ENCODE measurements at regions not wholly inside any gene's neighbourhood (a gene's known extent, or its start where the extent isn't known, plus 50 kb on each side); places are given as distances from the start of the nearest gene placed in this dataset.

- no peak for TF ChIP-seq CTCF (IDR thresholded peaks at IDR 0.05; ENCODE audit: low read depth, low read length, missing control alignments)
- in situ Hi-C loops (cut with HindIII; ENCODE audit: low pct_ligation_motif_present, low sequenced_read_pairs), result no loop called here
- no peak overlapping the region for H3K4me3 ChIP-seq (ENCODE audit: low read depth, low read length)
- no peaks in the 10 kb centered on the region for H3K36me3 ChIP-seq (replicated peaks)
- no peaks in the 10 kb centered on the region for H3K27me3 ChIP-seq (replicated peaks)
- H3K27ac ChIP-seq, result no peak overlapping the region
- DNase-seq, result no peak
Measured at GRCh38 chr4:152128356-152128755, 367.5 kb upstream of the GATB start.

GRCh38 chr4:152126238-152126637 is 365.4 kb upstream of the GATB start:
- Histone ChIP-seq H3K4me3 (ENCODE audit: low read depth, low read length) (no peak overlapping the region), H3K27me3 (replicated peaks) (no peaks in the 10 kb centered on the region), H3K36me3 (replicated peaks) (no peaks in the 10 kb centered on the region), H3K27ac (no peak overlapping the region)
- no peak for DNase-seq
- in situ Hi-C loops (cut with HindIII; ENCODE audit: low pct_ligation_motif_present, low sequenced_read_pairs), result no loop called here
- TF ChIP-seq CTCF (IDR thresholded peaks at IDR 0.05; ENCODE audit: low read depth, low read length, missing control alignments), result no peak

GRCh38 chr4:152118819-152119553 is 358.2 kb upstream of the GATB start:
- H3K4me3 ChIP-seq (ENCODE audit: low read depth, low read length), result no peak overlapping the region
- no peak for TF ChIP-seq CTCF (IDR thresholded peaks at IDR 0.05; ENCODE audit: low read depth, low read length, missing control alignments)
- no peaks in the 10 kb centered on the region for H3K27me3 ChIP-seq (replicated peaks)
- no peak for DNase-seq
- no peak overlapping the region for H3K27ac ChIP-seq
- in situ Hi-C loops (cut with HindIII; ENCODE audit: low pct_ligation_motif_present, low sequenced_read_pairs), result no loop called here
- H3K36me3 ChIP-seq (replicated peaks), result no peaks in the 10 kb centered on the region

- DNase-seq, result no peak
- in situ Hi-C loops (cut with HindIII; ENCODE audit: low pct_ligation_motif_present, low sequenced_read_pairs), result no loop called here
Measured at GRCh38 chr4:152117933-152118507, 357.2 kb upstream of the GATB start.

GRCh38 chr4:152117520-152117919 is 356.7 kb upstream of the GATB start:
- Histone ChIP-seq H3K27ac (no peak overlapping the region), H3K27me3 (replicated peaks) (no peaks in the 10 kb centered on the region), H3K36me3 (replicated peaks) (no peaks in the 10 kb centered on the region), H3K4me3 (ENCODE audit: low read depth, low read length) (no peak overlapping the region)
- in situ Hi-C loops (cut with HindIII; ENCODE audit: low pct_ligation_motif_present, low sequenced_read_pairs), result no loop called here
- no peak for DNase-seq
- no peak for TF ChIP-seq CTCF (IDR thresholded peaks at IDR 0.05; ENCODE audit: low read depth, low read length, missing control alignments)

More at GRCh38 chr4:152117933-152118507, 357.2 kb upstream of the GATB start:
- no peaks in the 10 kb centered on the region for H3K36me3 ChIP-seq (replicated peaks)
- H3K27ac ChIP-seq, result no peak overlapping the region
- H3K27me3 ChIP-seq (replicated peaks), result no peaks in the 10 kb centered on the region
- no peak for TF ChIP-seq CTCF (IDR thresholded peaks at IDR 0.05; ENCODE audit: low read depth, low read length, missing control alignments)
- no peak overlapping the region for H3K4me3 ChIP-seq (ENCODE audit: low read depth, low read length)
